NCI-H526 (cell line): ENCODE measurements at regions not wholly inside any gene's neighbourhood (a gene's known extent, or its start where the extent isn't known, plus 50 kb on each side); places are given as distances from the start of the nearest gene placed in this dataset.

Experiments used
- DNase-seq, 2 experiments: peaks; one replicate each; lab custom pipeline; 2025; lab: John Stamatoyannopoulos, UW

DNA sequence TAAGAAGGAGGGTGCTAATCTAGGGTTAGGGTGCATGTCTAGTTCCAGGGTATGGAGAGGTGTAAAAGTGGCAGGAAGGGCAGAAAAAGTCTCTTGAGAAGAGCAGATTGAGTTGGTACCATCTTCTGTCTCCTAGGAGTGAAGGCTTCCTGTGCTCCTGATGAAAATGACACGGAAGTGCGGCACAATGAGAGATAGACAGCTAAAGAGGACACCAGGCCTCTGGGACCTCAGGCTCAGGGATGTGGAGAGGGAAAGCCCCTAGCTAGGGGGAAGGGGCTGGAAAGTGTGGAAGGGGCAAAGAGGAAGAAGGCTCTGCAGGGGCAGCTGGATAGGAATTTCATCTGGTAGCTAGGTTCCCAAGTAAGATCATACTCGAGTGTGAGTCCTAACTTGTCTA is 498.3 kb upstream of the EEF2KMT start:
- DNase-seq = no peak

GRCh38 chr16:5590416-5590815 is 492.8 kb upstream of the EEF2KMT start:
- no peak for DNase-seq

GRCh38 chr16:5589812-5590373 is 492.3 kb upstream of the EEF2KMT start:
- no peak for DNase-seq

DNA sequence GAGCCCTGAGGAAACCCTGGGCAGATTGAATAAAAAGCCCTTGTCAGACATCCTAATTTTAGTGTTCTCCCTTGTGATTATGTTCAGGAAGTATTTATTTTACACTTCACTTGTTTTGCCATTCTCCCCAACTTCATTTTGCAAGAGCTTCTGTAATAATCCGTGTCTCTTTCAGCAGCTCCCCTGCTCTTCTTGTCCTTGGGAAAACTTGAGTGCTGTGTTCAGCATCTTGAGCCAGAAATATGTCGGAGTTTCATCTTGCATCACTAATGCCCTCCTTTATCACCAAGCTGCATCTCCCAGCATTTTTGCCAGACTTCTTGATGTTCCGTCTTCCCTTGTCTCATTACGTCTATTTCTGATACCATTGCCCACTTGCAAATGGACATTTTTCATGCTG is 486.5 kb upstream of the EEF2KMT start:
- no peak for DNase-seq

DNA sequence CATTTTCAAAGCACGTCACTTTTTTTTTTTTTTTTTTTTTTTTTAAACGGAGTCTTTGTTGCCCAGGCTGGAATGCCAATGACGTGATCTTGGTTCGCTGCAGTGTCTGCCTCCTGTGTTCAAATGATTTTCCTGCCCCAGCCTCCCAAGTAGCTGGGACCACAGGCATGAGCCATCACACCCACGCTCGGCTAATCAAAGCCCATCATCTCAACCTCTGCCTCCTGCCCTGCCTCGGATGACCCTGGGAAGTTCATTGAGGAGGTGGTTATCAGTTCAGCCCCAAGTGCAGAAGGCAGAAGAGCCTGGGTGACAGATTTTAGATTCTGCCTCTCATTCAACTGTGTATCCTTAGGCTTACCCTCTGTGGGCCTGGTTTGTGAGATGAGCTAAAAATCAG is 484.9 kb upstream of the EEF2KMT start:
- DNase-seq = no peak

DNA sequence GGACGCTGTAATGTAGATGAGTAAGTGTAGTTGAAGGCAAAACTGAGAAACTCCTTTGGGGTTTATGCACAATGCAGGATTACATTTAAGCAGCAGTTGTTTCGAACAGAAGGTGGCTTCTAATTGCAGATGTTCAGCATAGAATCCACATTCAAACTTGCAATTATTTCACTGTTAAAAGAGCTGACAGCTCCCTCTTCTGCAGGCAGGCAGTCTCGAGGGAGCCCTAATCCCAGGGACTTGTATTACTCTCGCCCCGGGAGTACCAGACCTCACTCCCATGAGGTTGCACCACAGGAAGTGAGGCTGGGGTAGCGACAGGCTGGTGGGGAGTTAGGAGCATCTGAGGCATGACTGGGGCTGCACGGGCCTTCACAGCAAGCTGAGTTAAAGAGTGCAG is 484.3 kb upstream of the EEF2KMT start:
- DNase-seq = no peak

GRCh38 chr16:5581428-5581827 is 483.8 kb upstream of the EEF2KMT start:
- no peak for DNase-seq

GRCh38 chr16:5580772-5581171 is 483.2 kb upstream of the EEF2KMT start:
- no peak for DNase-seq

GRCh38 chr16:5580296-5580695 is 482.7 kb upstream of the EEF2KMT start:
- no peak for DNase-seq

- DNase-seq = no peak
Measured at GRCh38 chr16:5578980-5579379, 481.4 kb upstream of the EEF2KMT start.

GRCh38 chr16:5577463-5577862 is 479.9 kb upstream of the EEF2KMT start:
- DNase-seq = no peak

- DNase-seq = no peak
Measured at GRCh38 chr16:5575646-5576245, 478.2 kb upstream of the EEF2KMT start.

- DNase-seq = no peak
Measured at GRCh38 chr16:5575121-5575520, 477.5 kb upstream of the EEF2KMT start.

GRCh38 chr16:5572056-5572455 is 474.5 kb upstream of the EEF2KMT start:
- no peak for DNase-seq

- no peak for DNase-seq
Measured at GRCh38 chr16:5571446-5571845, 473.9 kb upstream of the EEF2KMT start.

DNA sequence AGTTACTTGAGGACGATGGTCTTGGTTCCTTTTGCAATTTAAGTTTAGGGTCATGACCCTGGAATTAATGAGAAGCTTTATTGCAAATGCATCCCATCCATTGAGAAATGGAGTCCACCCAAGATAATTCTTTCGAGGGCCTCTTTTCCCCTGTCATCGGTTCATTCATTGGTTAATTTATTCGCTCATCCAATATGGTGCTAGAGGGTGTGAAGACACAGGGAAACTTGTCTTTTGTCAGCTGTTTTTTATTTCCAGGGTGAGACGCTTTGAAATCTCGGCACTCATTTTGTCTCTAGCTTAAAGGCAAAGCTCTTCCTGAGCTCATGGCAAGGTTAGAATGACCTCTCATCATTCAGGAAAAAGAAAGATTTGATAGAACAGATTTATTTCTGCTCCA is 464.2 kb upstream of the EEF2KMT start:
- DNase-seq = no peak

GRCh38 chr16:5560084-5560483 is 462.5 kb upstream of the EEF2KMT start:
- DNase-seq = no peak

- DNase-seq = no peak
Measured at GRCh38 chr16:5557966-5558365, 460.4 kb upstream of the EEF2KMT start.

GRCh38 chr16:5557448-5557847 is 459.9 kb upstream of the EEF2KMT start:
- no peak for DNase-seq

GRCh38 chr16:5556158-5556810 is 458.7 kb upstream of the EEF2KMT start:
- no peak for DNase-seq

- DNase-seq = no peak
Measured at GRCh38 chr16:5551909-5552308, 454.3 kb upstream of the EEF2KMT start.

DNA sequence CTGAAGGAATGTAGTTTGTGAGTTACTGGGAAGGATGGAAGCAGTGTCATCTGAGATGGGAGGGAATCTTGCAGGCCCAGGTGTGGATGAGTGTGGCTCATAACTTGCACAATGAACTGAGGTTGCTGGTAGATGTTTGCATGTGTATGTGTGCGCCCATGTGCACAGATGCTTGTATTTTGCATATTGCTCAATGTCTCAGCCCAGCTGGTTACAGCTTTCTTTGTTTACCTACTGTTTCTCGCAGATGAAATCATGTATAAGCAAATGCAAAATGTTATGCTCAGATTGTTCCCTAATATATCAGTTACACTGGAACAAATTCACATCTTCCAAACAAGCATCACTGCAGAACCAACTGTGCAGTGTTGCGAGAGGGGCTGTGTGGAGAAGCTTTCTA is 452.2 kb upstream of the EEF2KMT start:
- DNase-seq = no peak

DNA sequence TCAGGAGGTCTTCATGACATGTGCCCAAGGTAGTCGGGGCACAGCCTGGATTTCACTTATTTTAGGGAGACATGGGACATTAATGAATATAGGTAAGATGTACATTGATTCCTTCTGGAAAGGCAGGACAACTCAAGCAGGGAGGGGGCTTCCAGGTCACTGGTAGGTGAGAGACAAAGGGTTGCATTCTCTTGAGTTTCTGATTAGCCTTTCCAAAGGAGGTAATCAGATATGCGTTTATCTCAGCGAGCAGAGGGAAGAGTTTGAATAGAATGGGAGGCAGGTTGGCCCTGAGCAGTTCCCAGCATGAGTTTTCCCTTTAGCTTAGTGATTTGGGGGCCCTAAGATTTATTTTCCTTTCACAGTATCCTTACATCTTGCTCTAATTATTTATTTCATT is 443.8 kb upstream of the EEF2KMT start:
- DNase-seq = no peak

- DNase-seq = no peak
Measured at GRCh38 chr16:5537347-5537746, 439.8 kb upstream of the EEF2KMT start.
